NCI-H2107 (cell line): ENCODE measurements at regions not wholly inside any gene's neighbourhood (a gene's known extent, or its start where the extent isn't known, plus 50 kb on each side); places are given as distances from the start of the nearest gene placed in this dataset.
"Not testable (repeated sequence)": the region's sequence is repeated elsewhere in the genome, so short reads cannot be mapped to it uniquely, and the experiment has no call there.

Experiments
- DNase-seq: peaks from one replicate; lab custom pipeline; 2025; lab: John Stamatoyannopoulos, UW

- no peak for DNase-seq
Measured at GRCh38 chr12:58655375-58655774, 264.9 kb downstream of the LRIG3 start.

- DNase-seq: no peak
Measured at GRCh38 chr12:58656254-58657009, 263.9 kb downstream of the LRIG3 start.

GRCh38 chr12:58657190-58657589, 263.1 kb downstream of the LRIG3 start:
- no peak for DNase-seq

- no peak for DNase-seq
Measured at GRCh38 chr12:58665375-58665774, 254.9 kb downstream of the LRIG3 start.

- no peak for DNase-seq
Measured at GRCh38 chr12:58668233-58668632, 252.1 kb downstream of the LRIG3 start.

GRCh38 chr12:58668871-58669270, 251.4 kb downstream of the LRIG3 start:
- DNase-seq: no peak

- no peak for DNase-seq
Measured at GRCh38 chr12:58670623-58671022, 249.7 kb downstream of the LRIG3 start.

- no peak for DNase-seq
Measured at GRCh38 chr12:58671196-58671595, 249.1 kb downstream of the LRIG3 start.

- DNase-seq: no peak
Measured at GRCh38 chr12:58673021-58673420, 247.3 kb downstream of the LRIG3 start.

- DNase-seq: not testable (repeated sequence)
Measured at GRCh38 chr12:58677833-58678232, 242.5 kb downstream of the LRIG3 start.

GRCh38 chr12:58678753-58679152, 241.6 kb downstream of the LRIG3 start:
- DNase-seq: no peak

- DNase-seq: no peak
Measured at GRCh38 chr12:58681730-58682129, 238.6 kb downstream of the LRIG3 start.

- DNase-seq: no peak
Measured at GRCh38 chr12:58695263-58695662, 225.0 kb downstream of the LRIG3 start.

GRCh38 chr12:58701536-58701935, 218.8 kb downstream of the LRIG3 start:
- no peak for DNase-seq

- no peak for DNase-seq
Measured at GRCh38 chr12:58703866-58704265, 216.4 kb downstream of the LRIG3 start.

- not testable (repeated sequence) for DNase-seq
Measured at GRCh38 chr12:58704770-58705169, 215.5 kb downstream of the LRIG3 start.

- no peak for DNase-seq
Measured at GRCh38 chr12:58710901-58711300, 209.4 kb downstream of the LRIG3 start.

- no peak for DNase-seq
Measured at GRCh38 chr12:58711974-58712373, 208.3 kb downstream of the LRIG3 start.

- no peak for DNase-seq
Measured at GRCh38 chr12:58712976-58713375, 207.3 kb downstream of the LRIG3 start.

- no peak for DNase-seq
Measured at GRCh38 chr12:58719161-58719560, 201.1 kb downstream of the LRIG3 start.

GRCh38 chr12:58720421-58720820, 199.9 kb downstream of the LRIG3 start:
- DNase-seq: no peak

- no peak for DNase-seq
Measured at GRCh38 chr12:58725400-58726105, 194.8 kb downstream of the LRIG3 start.

- no peak for DNase-seq
Measured at GRCh38 chr12:58727521-58727920, 192.8 kb downstream of the LRIG3 start.

- DNase-seq: no peak
Measured at GRCh38 chr12:58728397-58728796, 191.9 kb downstream of the LRIG3 start.
